Endothelial cell of hepatic sinusoid (primary cell): ENCODE measurements at regions not wholly inside any gene's neighbourhood (a gene's known extent, or its start where the extent isn't known, plus 50 kb on each side); places are given as distances from the start of the nearest gene placed in this dataset.

Experiments
- in situ Hi-C: cut with HindIII; loops from 2 replicates; pipeline ENCODE4 v1.10.0; 2017; ENCODE audit warnings: low sequenced_read_pairs

- in situ Hi-C loops = no loop called here
These were observed 227.2 kb downstream of the SNCA start for GRCh38 chr4:89609756-89610155.

DNA sequence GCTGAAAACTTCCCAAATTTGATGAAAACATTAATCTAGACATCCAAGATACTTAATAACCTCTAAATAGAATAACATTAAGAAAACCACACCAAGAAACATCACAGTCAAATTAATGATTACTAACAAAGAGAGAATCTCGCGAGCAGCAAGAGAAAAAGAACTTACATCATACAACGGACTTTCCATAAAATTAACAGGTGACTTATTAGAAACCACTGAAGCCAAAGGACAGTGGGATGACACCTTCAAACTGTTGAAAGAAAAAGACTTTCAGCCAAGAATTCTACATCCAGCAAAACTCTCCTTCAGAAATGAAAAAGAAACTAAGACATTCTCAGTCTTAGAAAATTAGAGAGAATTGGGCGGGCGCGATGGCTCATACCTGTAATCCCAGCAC lies 232.0 kb downstream of the SNCA start:
- in situ Hi-C loops = no loop called here

DNA sequence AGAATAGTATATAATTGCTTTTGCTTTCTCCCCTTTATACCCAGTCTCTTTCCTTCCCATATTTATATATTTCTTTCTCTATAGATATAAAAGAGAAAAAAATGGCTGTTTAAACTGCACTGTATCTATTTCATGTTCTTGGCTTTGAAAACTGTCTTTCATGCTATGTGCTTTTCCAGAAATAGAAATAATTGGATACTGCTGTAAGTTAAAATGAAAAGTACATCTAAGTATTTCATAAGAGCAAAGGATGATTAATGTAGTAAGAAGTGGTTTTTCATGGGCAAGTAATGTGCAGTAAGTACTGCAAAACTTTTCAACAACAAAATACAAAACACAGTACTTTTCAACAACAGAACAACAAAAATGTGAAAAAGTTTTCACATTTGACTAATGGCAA lies 237.9 kb downstream of the SNCA start:
- in situ Hi-C loops = no loop called here

DNA sequence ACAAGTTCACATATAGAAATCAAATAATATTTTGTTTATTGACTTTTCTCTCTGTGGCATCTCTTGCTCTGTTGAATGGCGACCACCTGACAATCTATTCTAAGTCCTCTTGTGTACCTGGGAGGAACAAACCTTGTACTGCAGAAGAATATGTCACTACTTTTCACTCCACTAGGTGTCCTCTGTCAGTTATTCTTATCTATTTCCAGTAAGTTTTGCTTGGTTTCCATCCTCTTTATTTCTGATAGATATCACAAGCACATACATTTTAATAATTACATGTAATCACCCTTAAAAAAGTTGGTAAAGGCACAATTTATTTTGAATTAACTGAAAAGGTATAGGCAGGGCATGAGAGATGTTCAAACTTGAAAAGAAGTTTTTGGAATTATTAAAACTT lies 238.4 kb downstream of the SNCA start:
- in situ Hi-C loops = no loop called here

- in situ Hi-C loops = no loop called here
These were observed 241.7 kb downstream of the SNCA start for GRCh38 chr4:89595125-89595789.

DNA sequence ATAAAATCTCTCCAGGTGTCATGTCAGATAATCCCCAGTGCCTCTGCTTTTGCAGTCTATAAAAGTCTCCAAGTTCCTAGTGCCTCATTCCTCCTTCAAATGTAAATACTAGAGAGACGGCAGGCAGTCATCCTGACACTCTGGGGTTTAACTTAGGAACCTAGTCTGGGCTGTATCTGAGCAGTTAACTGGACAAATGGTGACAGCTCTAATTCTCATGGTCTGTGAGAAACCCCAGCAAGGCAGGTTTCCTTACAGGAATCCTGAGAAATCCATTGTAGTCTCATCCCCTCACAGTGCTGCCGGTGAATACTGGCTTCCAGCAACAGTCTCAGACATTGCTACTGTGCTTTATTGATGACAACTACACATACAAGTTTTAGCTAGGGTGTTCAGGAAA lies 246.8 kb downstream of the SNCA start:
- in situ Hi-C loops = no loop called here

- in situ Hi-C loops = no loop called here
These were observed 248.5 kb downstream of the SNCA start for GRCh38 chr4:89588421-89588820.

DNA sequence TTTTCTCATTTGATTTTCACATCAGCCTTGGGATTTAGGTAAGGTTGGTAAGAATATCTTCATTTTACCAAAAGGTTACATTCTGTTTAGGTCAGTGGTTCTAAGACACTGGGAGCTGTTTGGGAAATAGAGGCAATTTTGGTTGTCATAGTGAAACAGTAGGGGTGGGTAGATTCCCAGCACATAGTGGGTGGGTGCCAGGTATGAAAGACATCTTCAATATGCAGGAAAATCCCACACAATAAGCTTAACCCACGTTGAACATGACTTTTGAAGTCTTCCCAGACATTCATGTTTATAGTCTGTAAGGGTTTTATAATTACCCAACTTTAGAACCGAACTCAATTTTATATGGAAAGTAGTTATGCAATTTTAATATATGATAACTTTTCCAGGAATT lies 249.6 kb downstream of the SNCA start:
- in situ Hi-C loops = no loop called here

DNA sequence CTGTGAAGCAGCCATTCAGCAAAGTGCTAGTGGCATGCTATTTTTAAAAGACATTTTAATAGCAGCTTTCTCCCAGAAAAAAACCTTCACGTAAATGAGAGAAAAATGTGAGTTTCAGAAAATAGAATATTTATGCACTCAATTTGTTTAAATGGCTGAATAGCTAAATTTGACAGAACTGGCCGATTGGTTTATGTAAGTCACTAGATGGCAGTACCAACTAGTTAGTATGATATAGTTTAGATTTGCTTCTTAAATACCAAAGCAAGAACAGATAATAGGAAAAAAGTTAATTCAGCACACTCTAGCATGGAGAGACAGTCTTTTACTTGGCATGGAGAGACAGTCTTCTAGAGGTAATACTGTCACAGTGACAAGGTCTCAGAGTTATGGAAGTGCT lies 250.1 kb downstream of the SNCA start:
- in situ Hi-C loops = no loop called here

- in situ Hi-C loops = no loop called here
These were observed 250.6 kb downstream of the SNCA start for GRCh38 chr4:89586318-89586717.

- in situ Hi-C loops = no loop called here
These were observed 254.0 kb downstream of the SNCA start for GRCh38 chr4:89582756-89583505.

- in situ Hi-C loops = loop anchor here (5.0 kb wide), 1 partner anchor 63 kb away; no protein-coding TSS in a partner anchor
These were observed 257.2 kb downstream of the SNCA start for GRCh38 chr4:89579771-89580170.

DNA sequence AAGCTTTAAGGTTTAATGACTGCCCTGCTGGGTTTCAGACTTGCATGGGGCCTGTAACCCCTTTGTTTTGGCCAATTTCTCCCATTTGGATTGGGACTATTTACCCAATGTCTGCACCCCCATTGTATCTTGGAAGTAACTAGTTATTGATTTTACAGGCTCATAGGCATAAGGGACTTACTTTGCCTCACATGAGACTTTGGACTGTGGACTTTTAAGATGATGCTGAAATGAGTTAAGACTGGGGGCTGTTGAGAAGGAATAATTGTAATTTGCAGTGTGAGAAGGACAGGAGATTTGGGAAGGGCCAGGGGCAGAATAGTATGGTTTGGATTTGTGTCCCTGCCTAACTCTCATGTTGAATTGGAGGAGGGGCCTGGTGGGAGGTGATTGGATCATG lies 260.7 kb downstream of the SNCA start:
- in situ Hi-C loops = loop anchor here (5.0 kb wide), 1 partner anchor 66 kb away; no protein-coding TSS in a partner anchor

DNA sequence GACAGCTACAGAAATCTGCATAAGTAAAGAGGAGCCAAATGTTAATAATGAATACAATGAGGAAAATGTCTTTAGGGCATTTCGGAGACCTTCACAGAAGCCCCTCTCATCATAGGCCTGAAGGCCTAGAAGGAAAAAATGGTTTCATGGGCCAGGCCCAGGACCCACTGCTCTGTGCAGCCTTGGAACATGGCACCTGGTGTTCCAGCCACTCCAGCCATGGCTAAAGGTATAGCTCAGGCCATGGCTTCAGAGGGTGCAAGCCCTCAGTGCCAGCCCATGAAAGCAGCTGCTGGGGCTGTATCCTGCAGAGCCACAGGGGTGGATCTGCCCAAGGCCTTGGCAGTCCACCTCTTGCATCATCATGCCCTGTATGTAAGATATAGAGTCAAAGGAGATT lies 261.1 kb downstream of the SNCA start:
- in situ Hi-C loops = loop anchor here (5.0 kb wide), 1 partner anchor 66 kb away; no protein-coding TSS in a partner anchor

DNA sequence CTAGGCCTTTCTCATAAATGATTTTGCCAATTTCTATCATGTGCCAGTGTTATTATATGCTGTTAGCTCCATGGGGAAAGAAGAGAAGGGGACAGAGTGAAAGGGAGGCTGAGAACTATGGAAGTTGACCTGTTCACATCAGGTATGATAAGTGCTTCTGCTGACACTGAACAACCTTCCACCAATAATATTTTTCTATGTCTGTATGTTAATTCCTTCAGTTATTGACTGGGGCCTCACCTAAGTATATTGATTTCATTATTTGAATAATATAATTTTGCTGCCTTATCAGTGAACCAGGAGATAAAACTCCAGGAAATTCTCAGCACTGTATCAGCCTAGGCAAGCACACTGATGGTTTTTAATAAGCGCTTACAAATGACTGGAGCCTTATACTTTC lies 262.8 kb downstream of the SNCA start:
- in situ Hi-C loops = no loop called here

- in situ Hi-C loops = no loop called here
These were observed 263.3 kb downstream of the SNCA start for GRCh38 chr4:89573656-89574055.

DNA sequence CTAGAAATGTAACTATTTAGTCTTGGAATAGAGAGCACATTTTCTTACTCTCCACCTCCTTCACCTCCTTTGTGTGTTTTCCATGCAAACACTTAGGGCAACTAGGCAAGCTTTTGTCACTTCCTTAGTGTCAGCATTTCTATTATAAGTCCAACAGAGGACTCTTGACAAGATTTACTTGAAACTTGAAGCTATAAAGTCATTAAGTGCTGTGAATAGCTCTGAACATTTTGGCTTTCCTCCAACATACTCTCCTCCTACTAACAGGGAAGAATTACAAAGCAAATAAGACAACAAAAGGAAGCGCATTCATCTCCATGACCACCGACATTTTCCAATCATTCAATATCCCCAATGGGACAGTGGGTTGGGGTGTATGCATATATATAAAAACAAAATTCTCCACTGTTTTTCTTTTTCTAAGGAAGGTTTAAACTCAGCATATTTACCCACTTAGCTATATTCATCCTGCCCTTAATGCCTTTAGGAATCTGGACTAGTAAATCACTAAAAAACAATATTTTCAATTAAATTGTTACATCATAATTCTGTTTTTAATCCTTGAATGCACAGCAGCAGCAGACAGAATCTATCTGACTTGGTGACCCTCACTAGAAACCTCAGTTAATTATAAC lies 264.6 kb downstream of the SNCA start:
- in situ Hi-C loops = no loop called here

DNA sequence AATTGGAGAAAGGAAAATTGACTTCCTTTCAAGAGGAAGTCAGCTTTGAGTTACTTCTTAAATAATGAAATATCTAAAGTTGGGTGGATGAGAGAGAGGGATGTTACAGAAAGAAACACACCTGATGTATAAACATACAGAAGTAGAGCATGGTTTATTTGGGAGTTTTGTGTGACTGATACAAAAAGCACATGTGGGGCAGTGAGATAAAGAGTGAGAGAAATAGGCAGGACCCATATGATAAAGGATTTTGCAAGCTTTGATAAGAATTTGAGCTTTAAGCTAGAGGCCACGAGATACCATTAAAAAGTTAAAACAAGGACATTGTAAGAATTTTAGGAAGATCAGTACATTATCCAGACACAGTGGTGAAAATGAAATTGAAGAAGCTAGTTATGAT lies 263.3 kb upstream of the GPRIN3 start:
- in situ Hi-C loops = no loop called here

GRCh38 chr4:89567936-89568335 lies 260.3 kb upstream of the GPRIN3 start:
- in situ Hi-C loops = no loop called here

GRCh38 chr4:89563431-89563830 lies 255.8 kb upstream of the GPRIN3 start:
- in situ Hi-C loops = no loop called here

DNA sequence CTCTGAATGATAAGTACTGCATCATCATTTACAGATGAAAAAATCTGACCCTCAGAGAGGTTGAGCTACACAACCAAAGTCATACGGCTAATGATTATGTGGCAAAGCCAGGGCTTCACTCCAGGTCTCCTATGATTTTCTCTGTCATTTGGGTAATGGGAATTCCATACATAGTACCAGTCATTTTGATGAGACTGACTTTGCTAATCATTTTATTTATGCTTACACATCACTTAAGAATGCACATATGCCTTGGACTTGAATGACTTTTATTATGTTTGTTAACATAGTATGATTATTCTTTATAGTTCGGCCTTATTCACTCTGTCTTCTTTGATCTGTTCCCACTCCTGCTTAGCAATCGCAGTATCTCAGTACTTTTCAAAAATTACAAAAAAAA lies 255.1 kb upstream of the GPRIN3 start:
- in situ Hi-C loops = no loop called here

DNA sequence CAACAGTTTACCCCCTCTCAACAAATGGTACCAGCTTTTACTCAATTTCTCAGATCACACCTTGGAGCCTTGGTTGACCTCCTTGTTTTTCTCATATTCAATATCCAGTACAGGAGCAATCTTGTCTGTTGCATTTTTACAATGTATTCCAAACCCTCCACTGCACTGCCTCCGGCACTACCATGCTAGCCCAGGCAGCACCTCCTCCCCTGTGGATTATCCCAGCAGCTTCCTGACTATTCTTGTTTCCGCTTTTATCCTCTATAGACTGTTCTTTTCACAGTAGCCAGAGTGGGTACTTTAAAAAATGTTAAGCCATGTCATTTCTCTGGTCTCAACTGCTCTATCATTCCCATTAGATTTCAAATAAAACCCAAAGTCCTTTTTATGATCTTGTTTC lies 253.4 kb upstream of the GPRIN3 start:
- in situ Hi-C loops = no loop called here
